Right renal cortex interstitium (tissue), 3 donors: ENCODE measurements at regions not wholly inside any gene's neighbourhood (a gene's known extent, or its start where the extent isn't known, plus 50 kb on each side); places are given as distances from the start of the nearest gene placed in this dataset.

Source experiments
- DNase-seq, 3 donors: peaks; one replicate each; pipeline ENCODE4 v3.0.0-alpha.2; 2013; ENCODE audit warnings: low read depth in 3 of 3, low spot score in 2 of 3

- DNase-seq, result no peak
Observed at GRCh38 chr4:136599890-136600289, 932.4 kb downstream of the PCDH18 start.

DNA sequence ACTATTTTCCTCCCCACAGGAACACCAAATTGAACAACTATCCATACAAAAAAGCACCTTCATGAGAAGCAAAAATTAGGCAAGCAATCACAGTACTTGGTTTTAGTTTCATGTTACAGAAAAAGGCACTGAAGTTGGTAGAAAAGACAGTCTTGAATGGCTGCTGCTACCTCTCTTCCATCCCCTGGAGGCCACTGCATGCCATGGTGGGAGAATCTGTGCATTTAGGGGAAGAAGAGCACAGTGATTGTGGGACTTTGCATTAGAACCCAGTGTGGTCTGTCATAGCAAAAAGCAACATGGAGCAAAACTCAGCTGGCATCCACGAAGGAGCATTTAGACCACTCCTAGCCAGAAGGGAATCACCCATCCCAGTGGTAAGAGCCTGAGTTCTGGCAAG lies 941.9 kb downstream of the PCDH18 start:
- no peak for DNase-seq

- DNase-seq, result no peak
Observed at GRCh38 chr4:136583567-136583966, 948.7 kb downstream of the PCDH18 start.

GRCh38 chr4:136581119-136581518 lies 951.2 kb downstream of the PCDH18 start:
- DNase-seq, result no peak

DNA sequence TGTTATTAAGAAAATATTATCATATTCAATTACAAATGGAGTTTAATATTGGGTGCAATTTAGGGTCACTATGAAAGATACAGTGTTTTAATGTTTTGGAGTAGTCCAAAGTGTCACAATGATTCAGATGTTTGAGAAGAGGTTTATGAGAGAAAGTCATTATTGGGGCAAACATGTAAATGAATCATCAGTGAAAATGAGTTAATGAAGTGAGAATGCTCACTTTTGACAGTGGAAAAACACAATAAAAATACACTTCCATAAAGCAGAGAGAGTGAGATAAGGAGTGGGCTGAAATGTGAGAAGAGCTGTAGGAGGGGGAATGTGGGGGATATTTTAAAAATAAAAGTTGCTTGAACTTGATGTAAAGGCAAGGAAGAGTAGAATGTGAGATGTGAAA lies 957.1 kb downstream of the PCDH18 start:
- DNase-seq, result no peak

DNA sequence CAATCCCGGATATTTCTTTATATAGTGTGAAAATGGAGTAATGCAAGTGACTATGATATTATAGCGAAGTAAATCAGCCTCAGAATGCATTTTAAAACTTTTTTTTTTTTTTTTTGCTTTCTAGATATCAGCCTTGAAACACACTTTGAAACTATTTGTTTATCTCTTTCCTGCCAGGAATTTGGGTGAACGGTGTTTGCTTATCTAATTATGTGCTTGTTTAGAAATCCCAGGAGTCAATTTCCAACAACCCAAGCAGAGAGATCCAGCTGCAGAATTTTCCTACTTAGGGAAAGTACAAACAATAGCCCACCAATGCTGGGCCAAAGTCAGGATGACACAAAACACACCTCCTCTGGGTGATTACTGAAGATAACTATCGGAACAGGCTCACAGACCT lies 958.8 kb downstream of the PCDH18 start:
- no peak for DNase-seq

GRCh38 chr4:136571315-136571714 lies 961.0 kb downstream of the PCDH18 start:
- DNase-seq, result no peak

DNA sequence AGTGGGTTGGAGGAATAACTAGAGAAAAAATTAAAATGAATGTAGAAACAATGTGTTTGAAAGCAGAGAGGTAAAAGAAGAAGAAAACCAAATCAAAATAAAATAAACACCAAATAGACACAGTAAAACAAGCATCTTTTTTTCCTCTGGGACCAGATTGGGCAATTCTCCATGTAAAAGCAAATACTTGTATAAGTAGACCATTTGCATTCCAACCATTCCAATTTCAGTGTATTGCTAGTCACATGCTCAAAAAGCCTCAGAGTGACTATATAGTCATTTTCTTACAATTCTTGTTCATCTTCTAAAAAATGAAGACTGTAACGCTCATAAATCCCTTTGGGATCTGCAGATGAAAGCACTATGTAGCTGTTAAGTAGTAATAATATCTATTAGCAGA lies 969.5 kb downstream of the PCDH18 start:
- no peak for DNase-seq

- no peak for DNase-seq
Observed at GRCh38 chr4:136558940-136559494, 973.3 kb downstream of the PCDH18 start.

DNA sequence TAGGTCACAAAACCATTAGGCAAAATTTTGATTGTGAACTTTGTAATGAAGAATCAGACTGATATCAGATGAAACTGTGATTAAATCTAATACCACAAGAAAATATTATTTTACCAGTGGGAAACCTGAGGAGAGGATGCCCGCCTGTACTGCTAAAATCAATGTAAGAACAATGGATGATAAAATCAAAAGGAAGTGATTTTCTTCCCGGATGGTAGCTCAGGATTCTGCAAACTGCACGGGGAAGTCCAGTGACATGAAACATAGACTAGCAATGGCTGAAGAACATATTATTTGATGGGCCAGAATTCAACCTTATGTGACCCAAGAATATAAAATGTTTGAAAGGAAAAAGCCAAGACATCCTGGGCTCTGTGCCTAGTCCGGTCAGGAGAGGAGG lies 974.9 kb downstream of the PCDH18 start:
- no peak for DNase-seq

DNA sequence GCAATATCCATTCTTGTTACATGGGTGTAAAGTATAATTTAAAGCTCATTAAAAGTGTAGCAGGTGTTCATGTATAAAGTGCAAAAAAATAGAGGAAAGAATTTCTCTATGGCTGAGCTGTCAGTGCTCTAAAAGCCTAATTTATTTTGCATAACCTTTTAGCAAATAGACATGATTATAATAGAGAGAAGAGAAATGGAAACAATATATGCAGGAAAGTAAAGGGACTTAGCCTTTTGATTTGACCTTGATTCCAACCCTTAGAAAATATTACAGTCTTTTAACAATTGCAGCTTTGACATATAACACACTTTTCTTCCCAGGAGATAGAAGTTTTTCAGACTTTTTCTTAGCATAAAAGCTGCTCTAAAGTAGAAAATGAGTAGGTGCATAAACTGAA lies 978.3 kb downstream of the PCDH18 start:
- DNase-seq, result no peak

- DNase-seq, result no peak
Observed at GRCh38 chr4:136551753-136552152, 980.5 kb downstream of the PCDH18 start.

DNA sequence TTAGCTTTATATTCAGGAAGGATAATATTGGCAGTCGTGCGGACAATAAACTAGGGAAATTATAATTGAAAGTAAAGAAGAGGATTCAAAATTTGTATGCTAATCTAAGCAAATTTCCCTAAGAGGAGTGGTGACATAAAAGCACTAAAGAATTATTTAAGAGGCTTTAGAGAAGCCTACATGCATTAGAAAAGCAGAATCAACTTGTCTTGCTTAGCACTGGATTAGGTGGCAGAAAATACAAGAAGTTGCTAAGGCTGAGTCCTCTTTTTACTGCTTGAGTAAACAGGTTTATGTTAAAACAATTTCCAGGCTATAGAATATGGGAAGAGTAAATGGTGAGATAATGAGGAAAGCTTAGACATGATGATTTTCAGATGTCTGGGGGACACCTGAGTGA lies 991.5 kb downstream of the PCDH18 start:
- DNase-seq, result no peak

GRCh38 chr4:136528131-136528530 lies 1004.2 kb downstream of the PCDH18 start:
- DNase-seq, result no peak

DNA sequence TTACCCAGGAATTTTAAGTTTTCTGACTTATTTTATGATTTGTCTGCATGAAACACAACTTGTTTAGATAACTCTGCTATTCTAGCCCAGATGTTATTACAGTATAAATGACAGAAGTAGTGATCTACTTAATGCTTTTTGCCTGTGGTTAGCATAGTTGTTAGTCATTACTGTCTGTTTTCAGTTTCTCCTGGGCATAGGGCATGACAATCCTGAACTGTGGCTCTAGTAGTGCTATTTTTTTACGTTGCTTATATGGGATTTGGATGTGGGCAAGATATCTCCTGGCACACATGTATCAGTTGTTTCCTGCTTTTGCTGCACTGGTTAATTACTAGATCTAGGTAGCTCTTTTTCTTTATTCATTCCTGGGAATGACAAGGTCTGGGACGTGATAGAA lies 1005.8 kb downstream of the PCDH18 start:
- DNase-seq, result no peak

DNA sequence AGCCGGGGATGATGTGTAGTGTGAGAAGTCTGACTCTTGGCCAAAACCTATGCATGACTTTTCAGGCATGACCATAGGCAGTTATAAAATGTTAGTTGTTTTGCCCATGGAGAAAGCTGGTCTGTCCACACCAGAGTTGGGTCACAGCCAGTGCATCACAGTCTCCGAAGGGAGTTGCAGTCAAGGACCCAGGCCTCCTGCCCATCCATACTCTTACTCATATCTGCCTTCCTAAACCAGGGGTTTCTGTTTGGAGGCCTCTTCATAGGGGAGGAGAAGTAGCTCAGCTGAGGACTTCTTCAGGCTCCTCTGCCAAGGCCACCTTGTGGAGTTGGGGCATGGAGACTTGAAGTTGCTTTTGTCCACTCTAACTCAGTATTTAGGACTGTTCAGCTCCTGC lies 1008.3 kb downstream of the PCDH18 start:
- DNase-seq, result no peak

DNA sequence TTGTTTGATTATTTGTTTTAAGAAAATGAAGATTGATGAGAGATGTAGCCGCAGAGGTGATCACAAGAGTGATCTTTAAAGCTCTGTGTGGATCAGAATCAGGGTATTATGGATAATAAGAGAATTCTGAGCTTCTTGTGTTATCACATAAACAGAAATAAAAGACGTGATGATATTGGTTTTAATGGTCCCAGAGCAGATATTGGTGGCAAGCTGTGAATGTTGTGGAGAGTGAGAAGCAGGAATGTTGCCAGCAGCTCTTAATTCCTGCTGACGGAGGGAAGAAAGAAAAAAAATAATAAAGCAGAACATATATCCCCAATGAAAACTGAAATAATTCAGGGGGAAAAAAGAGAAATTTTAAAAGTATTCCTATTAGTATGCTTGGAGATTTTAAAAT lies 1015.9 kb downstream of the PCDH18 start:
- DNase-seq, result no peak

- DNase-seq, result no peak
Observed at GRCh38 chr4:136505020-136505419, 1027.3 kb downstream of the PCDH18 start.

DNA sequence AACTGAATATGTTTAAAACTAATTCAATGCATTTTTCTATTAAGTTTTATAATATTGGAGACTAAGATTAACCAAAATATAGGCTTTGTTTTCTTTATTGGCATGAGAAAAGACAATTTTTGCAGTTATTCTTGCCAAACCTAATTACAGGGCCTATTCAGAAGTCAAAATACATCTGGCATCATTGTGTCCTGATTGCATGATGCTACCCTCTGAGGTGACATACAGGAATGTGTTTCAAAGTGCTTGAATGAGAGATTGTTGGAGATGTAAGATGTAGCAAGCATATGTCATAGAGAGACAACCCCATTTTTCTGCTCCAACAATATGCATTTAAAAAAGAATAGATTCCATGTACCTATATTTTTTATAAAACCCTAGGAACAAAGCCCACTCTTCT lies 1036.4 kb downstream of the PCDH18 start:
- no peak for DNase-seq

DNA sequence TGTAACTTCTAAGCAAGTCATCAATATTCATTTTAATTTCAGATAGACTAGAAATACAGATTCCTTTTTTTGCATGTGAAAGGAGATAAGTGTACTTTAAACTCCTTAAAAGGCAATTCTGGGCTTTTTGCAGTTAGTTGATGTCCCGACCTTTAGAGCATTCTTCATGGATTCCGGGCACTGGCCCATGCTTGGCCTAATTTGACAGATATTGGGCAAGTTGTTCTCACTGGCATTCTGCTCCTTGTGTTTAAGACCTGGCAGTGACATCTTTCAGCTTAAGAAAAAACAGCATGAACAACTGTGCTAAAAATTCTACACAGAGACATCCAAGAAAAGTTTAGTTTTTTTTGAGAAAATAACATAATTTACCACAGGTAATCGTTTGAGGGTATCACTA lies 1037.2 kb downstream of the PCDH18 start:
- DNase-seq, result no peak

GRCh38 chr4:136489101-136489500 lies 1043.2 kb downstream of the PCDH18 start:
- DNase-seq, result no peak

DNA sequence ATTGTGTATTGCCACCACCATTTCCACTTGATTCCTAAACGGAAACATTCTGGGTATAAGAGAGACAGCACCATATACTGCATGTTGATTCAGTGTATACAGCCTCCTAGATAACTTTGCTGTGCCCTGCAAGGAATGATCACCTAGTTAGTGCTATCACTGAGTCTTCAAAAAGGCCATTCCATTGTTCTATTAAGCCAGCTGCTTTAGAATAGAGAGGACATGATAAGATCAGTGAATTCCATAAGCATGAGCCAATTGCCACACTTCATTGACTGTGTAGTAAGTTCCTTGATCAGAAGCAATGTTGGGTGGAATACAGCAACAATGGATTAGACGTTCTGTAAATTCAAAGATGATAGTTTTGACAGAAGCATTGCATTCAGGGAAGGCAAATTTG lies 1047.3 kb downstream of the PCDH18 start:
- no peak for DNase-seq

- DNase-seq, result no peak
Observed at GRCh38 chr4:136476753-136477152, 1055.5 kb downstream of the PCDH18 start.

DNA sequence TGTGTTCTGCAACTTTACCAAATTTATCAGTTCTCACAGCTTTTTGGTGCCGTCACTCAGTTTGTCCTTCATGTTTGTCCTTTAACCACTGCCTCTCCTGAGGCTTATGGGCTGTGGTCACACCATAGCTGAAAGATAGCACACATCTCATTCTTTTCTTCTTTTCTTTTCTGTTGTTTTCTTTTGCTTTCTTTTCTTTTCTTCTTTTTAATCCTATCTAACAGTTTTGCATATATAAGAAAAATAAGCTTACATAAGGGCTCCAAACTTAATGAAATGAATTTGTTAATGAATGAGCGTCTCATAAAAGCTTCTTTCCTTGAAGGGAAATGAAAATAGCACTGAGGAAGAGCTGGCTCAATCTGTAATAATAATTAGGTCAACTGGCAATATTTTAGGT lies 1061.2 kb downstream of the PCDH18 start:
- no peak for DNase-seq
